ENCODE measurements at regions not wholly inside any gene's neighbourhood (a gene's known extent, or its start where the extent isn't known, plus 50 kb on each side); places are given as distances from the start of the nearest gene placed in this dataset.
"Not testable (repeated sequence)": the region's sequence is repeated elsewhere in the genome, so short reads cannot be mapped to it uniquely, and the experiment has no call there.

- TF ChIP-seq, protein P1, sequence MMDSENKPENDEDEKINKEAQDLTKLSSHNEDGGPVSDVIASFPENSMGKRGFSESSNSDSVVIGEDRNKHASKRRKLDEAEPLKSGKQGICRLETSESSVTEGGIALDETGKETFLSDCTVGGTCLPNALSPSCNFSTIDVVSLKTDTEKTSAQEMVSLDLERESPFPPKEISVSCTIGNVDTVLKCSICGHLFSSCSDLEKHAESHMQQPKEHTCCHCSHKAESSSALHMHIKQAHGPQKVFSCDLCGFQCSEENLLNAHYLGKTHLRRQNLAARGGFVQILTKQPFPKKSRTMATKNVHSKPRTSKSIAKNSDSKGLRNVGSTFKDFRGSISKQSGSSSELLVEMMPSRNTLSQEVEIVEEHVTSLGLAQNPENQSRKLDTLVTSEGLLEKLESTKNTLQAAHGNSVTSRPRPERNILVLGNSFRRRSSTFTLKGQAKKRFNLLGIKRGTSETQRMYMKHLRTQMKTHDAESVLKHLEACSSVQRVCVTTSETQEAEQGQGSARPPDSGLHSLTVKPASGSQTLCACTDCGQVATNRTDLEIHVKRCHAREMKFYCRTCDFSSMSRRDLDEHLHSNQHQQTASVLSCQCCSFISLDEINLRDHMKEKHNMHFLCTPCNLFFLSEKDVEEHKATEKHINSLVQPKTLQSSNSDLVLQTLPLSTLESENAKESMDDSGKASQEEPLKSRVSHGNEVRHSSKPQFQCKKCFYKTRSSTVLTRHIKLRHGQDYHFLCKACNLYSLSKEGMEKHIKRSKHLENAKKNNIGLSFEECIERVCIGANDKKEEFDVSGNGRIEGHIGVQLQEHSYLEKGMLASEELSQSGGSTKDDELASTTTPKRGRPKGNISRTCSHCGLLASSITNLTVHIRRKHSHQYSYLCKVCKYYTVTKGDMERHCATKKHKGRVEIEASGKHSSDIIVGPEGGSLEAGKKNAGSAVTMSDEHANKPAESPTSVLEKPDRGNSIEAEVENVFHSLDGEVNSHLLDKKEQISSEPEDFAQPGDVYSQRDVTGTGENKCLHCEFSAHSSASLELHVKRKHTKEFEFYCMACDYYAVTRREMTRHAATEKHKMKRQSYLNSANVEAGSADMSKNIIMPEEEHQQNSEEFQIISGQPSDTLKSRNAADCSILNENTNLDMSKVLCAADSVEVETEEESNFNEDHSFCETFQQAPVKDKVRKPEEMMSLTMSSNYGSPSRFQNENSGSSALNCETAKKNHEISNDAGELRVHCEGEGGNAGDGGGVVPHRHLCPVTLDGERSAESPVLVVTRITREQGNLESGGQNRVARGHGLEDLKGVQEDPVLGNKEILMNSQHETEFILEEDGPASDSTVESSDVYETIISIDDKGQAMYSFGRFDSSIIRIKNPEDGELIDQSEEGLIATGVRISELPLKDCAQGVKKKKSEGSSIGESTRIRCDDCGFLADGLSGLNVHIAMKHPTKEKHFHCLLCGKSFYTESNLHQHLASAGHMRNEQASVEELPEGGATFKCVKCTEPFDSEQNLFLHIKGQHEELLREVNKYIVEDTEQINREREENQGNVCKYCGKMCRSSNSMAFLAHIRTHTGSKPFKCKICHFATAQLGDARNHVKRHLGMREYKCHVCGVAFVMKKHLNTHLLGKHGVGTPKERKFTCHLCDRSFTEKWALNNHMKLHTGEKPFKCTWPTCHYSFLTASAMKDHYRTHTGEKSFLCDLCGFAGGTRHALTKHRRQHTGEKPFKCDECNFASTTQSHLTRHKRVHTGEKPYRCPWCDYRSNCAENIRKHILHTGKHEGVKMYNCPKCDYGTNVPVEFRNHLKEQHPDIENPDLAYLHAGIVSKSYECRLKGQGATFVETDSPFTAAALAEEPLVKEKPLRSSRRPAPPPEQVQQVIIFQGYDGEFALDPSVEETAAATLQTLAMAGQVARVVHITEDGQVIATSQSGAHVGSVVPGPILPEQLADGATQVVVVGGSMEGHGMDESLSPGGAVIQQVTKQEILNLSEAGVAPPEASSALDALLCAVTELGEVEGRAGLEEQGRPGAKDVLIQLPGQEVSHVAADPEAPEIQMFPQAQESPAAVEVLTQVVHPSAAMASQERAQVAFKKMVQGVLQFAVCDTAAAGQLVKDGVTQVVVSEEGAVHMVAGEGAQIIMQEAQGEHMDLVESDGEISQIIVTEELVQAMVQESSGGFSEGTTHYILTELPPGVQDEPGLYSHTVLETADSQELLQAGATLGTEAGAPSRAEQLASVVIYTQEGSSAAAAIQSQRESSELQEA (IDR thresholded peaks at IDR 0.05; ENCODE audit: low read depth): not testable (repeated sequence)
- TF ChIP-seq CTCF (IDR thresholded peaks at IDR 0.05 in 2 of 3, conservative IDR thresholded peaks at IDR 0.05 in 1 of 3; ENCODE audit: insufficient read depth in 2 of 3, low read depth in 1 of 3, low read length in 3 of 3); ZNF398 (CRISPR knock-in tag; IDR thresholded peaks at IDR 0.05); ZNF217 (CRISPR knock-in tag; IDR thresholded peaks at IDR 0.05); DPF2 (IDR thresholded peaks at IDR 0.05); ZFPM2 (CRISPR knock-in tag; IDR thresholded peaks at IDR 0.05); ZNF696 (CRISPR knock-in tag; conservative IDR thresholded peaks at IDR 0.05); CEBPB (tag; IDR thresholded peaks at IDR 0.05); ZNF175 (CRISPR knock-in tag; IDR thresholded peaks at IDR 0.05; ENCODE audit: low read depth): not testable (repeated sequence)
Measured at GRCh38 chr16:29203933-29204805, 202.3 kb downstream of the NPIPB11 start.

Measured in K562 (cell line).